Activated CD4-positive, CD25-positive, alpha-beta regulatory T cell (primary cell): ENCODE measurements at regions not wholly inside any gene's neighbourhood (a gene's known extent, or its start where the extent isn't known, plus 50 kb on each side); places are given as distances from the start of the nearest gene placed in this dataset.
"Not testable (repeated sequence)": the region's sequence is repeated elsewhere in the genome, so short reads cannot be mapped to it uniquely, and the experiment has no call there.

ENCODE experiments used
- DNase-seq, 4 experiments: peaks; one replicate each; lab custom pipeline; 2025; lab: John Stamatoyannopoulos, UW

DNA sequence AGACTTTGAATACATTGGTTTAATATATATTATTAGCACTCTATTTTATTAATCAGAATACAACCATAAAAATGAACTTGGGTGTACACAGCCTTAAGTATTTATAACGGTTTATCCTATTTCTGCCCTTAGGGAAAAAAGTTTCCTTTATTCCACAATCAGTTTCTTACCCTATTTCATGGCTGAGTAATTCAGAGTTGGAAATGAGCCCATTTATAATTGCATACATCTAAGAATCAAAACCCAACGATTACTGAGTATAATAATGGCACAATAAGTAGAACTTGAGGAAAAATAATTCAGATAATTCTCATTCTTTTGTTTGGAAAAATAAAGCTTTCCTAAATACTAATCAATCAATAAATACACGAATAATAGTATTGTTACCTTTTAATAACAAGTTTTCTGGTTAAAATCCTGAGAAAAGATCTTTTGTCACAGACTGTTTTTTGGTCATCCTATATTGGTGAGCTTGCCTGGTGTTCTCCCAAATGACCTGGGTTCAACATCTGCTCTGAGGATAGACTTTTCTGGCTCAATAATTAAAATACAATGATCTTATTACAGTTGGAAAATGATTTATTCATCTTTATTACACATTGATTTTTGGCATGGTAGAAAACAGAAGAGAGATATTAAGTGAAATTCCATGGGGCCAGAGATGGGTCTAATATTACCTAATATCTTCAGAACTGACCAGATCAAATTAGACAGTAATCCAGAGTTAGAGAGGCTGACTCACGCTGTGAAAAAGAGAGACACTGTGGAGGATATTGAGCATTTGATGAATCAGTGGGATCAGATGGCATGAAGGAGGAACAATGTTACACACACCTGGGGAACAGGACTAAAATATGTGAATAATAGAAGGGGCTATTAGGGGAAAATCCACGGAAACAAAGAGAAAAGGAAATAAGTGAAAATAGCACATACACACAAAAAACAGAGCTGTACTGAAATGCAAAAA is 162.1 kb upstream of the TBX18 start:
- no peak for DNase-seq

DNA sequence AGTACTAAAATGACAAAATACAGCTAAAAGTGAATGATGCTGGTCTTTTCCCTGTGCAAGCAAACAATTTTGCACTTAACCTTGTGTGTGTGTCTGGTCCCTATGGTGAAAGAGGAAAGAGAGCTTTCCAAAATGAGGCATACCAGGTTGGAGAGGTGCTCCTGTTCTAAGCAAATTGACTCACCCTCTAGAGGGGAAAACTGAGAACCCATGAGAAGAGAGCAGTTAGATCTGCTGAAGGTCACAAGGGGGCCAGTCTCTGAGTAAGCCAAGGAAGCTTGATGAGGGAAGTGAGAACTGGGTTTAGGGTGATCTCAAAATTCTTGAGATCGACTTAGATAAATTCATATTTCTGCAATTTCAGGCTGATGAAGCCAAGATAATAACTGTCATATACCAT is 157.5 kb upstream of the TBX18 start:
- DNase-seq, result no peak

DNA sequence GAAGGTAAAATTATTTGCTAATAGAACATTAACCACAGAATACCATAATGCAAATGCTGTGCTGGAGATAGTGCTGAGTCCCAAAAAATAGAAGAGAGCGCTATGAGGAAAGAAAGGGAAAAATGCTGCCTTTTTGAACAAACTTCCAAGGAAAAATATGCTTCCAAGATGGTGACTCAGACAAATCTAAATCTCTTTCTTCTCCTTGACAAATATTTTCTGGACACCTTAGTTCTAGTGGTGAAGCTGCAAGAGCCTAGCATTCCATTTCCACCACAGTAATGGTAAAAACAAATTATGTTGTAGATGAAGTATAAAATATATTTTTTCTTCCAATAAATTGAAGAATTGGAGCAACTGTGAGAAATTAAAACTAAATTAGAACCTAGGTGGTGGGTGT is 155.6 kb upstream of the TBX18 start:
- no peak for DNase-seq

DNA sequence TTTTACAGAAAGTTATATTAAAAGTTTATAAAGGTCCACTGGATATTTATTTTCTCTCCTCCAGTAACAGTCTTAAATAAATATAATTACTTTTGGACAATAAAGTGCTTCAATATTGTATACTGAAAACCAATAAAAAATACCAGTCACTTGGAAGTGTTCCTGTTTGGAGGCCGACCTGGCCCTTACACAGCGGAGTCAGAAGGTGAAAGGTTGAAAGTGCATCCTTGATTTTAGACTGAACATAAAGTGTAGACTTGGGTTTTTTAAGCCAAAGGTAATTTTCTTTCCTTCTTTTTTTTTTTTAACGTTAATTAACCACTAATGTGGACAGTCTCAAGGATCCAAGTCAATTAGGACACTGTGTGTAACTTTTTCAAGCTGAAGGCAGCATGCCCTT is 152.3 kb upstream of the TBX18 start:
- no peak for DNase-seq

DNA sequence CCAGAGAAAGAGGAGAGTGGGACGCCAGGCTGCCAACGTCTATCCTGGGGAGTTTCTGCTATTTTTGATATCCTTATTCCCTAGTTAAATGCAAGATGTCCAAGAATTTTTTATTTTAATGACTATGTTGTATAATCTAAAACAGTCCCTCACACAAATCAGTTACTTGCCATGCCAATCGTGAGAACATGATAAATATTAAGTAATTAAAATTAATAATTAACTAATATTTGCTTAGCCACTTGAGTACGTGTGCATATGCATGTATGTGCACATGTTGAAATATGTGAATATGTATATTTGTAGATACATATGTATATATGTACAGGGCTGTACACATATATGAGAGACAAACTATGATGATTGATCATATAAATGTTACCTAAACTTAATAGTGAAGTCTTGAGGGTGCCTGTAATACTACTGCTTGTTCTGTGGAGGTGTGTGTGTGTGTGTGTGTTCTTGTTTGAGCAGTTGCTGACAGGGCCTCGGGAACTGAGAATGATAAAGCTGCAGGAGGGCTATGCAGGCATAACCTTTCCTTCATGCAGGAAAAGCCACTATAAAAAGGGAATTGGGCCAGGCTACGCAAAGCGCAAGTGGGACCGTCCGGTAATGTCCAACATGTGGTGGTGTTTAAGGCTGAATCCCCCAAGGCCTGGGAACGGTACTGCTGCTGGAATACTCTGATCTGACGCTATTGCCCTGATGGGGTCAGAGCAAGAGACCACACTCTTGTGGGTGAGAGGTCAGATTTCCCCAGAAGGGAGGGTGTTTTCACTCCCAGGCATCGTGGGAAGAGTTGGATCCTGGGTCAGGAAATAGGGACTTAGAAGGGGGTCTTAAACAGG is 148.3 kb upstream of the TBX18 start:
- DNase-seq, result no peak

DNA sequence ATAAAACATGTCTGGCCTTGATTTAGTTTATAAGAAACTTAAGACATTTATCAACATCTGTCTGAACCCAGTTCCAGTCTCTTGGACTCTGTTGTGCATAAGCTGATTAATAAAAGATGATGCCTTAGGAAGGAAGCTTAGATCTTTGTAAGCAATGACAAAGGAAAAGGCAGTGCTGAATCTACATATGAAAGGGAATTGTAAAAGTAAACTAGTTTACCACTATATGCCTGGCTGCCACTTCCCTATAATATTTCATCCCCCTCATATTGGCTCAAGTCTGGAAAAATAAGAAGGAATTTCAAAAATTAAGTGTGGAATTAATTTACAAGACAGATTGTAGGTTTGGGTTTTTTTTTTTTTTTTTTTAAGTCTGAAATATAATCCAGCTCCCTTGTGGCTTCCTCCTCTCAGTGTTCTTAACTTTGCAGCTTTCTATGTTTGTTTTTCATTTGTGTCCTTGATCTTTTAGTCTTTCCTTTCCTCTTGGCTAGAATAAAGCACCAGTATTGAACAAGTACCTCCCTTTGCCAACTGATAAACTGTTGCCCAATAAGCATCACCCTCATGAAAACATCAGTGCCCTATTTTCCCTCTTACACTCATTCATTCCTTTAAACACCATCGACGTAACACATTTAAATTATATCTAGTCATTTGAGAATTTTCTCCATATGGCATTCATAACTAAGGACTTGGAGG is 146.7 kb upstream of the TBX18 start:
- no peak for DNase-seq

DNA sequence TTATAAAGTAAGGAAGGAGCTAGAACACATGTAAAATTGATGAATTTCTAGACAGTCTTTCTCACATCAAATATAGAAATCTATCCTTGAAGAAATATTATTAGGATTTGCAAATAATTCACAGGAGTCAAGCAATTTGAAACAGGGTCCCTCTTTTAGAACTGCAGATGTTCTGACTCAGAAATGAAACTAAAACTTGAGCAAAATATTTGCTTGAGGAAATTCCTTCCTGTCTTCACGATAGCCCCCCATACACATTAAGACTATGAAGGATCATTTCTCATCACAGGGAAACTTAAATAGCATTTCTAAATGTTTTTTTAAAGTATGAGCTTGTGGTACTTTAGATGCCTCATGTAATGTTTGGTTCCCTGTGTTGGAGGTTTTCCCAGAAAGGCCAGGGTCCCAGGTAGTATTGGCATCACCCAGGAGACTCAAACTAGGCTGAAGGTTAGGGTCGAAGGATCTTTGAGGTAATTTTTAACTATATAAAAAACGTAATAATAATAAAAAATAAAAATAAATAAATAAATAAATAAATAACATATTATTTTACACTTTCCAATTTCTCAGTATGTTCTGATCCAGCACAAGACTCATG is 144.0 kb upstream of the TBX18 start:
- DNase-seq, result no peak

DNA sequence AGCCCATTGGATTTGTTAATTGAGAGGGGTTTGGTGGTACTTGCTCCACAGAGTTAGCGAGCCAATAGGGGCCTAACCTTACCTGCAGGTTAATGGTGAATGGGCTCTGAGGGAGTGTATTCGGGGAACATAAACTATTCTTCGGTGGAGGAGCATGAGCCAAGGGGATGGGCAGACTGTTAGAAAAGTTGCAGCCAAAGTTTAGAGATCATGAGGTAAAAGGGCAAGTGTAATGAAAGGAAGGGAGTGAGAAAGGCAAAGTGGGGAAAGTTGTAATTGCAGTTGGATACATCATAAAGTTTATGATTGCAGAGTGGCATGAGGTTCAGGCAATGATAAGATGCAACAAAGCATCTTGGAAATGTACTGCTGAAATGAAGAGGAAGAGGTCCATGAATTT is 142.1 kb upstream of the TBX18 start:
- no peak for DNase-seq

DNA sequence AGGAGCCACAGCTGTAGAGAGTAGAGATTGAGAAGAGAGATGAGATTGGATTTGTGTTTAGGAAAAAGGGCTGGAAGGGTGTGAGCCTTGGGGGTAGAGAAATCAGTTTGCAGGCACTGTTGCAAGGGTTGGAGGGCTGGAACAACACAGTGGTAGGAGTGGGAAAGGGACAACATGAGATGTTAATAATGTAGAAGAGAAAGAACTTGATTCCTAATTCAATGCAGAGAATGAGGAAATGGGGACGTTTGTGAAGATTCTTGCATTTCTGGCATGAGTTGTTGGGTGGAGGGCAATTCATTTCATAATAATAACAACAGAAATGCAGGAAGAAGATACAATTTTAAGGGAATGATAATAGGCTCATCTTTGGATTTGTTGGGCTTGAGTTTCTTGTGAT is 141.4 kb upstream of the TBX18 start:
- no peak for DNase-seq

DNA sequence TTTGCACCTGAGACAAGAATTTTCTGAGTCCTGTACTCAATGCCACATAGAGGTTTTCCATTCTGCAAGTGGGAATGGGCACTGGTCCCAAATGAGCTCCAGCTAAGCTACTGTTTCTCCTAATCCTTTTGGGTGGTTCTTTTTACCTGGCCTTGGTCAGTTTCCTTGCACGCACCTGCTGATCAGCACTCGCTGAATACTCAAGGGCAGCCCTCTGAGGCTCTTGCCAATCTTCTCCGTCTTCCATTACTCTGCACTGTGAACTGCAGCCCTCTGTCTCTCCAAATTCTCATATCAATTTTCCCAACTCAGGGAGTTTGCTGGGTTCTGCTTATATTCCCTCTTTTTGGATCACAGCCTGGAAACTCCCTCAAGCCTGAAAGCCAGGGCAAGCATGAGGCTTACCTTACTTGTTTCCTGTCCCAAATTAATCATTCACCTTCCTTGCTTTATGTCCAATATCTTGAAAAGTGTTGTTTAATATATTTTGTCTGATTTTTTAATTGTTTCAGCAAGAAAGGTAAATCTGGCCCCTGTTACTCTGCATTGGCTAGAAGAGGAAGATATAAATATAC is 138.0 kb upstream of the TBX18 start:
- DNase-seq, result no peak

DNA sequence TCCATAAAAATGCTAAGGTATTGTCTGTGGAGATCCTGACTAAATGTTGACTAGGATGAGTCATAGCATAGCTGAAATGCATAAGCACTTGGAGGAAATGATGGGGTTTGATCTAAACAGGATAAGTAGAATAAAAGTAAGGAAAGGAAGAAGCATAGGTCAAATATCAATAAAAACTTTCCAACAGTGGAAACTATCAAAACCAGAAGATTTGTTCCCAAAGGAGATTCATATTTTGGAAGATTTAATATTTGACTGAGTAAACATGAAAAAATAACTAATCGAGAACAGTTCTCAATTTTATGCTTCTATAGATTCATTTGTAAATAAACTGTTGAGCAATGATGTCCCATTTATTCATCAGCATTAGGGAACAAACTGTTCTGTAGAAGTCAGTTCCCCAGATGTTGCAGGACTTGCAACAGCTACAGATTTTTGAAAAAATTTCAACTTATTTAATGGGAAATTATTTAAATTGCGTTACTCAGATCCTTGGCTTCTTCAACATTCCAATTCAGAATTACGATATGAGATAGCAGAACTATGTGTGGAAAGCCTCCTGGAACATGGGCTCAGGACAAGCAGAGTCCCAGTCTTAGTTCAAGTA is 133.7 kb upstream of the TBX18 start:
- DNase-seq, result no peak

DNA sequence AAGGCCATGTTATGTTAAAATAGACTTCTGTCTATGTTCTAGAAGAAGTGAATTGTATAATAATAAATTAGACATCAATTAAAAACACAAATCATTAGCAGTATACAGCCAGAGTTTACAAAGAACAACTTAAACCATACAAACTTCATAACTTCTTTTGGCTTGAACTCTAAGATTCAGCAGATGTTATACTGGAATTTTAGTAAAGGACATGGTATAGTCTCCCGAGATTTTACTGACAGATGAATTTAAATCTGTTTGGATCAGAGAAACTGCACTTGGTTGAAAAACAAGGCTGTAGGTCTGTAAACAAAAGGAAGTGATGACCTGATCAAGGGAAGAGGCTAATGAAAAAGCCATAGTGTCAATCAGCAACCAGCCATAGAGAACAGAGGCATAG is 132.6 kb upstream of the TBX18 start:
- DNase-seq, result no peak

DNA sequence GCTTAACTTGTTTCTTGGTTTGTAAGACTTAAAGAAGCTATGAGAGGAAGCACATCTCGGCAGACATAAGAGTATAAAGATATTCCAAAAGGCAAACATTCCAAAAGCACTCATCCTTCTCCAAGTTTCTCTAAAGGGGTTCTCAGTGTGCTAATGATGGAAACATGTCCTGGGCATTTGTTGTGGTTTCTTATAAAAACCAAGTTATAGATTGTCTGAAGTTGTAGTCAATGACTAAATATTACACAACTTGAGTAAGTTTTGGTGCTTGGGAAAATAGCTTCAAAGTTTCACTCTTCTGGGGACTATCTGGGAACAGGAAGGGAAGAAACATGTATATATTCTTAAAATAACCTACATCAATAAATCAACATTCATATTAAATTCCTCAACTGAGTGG is 128.3 kb upstream of the TBX18 start:
- no peak for DNase-seq

DNA sequence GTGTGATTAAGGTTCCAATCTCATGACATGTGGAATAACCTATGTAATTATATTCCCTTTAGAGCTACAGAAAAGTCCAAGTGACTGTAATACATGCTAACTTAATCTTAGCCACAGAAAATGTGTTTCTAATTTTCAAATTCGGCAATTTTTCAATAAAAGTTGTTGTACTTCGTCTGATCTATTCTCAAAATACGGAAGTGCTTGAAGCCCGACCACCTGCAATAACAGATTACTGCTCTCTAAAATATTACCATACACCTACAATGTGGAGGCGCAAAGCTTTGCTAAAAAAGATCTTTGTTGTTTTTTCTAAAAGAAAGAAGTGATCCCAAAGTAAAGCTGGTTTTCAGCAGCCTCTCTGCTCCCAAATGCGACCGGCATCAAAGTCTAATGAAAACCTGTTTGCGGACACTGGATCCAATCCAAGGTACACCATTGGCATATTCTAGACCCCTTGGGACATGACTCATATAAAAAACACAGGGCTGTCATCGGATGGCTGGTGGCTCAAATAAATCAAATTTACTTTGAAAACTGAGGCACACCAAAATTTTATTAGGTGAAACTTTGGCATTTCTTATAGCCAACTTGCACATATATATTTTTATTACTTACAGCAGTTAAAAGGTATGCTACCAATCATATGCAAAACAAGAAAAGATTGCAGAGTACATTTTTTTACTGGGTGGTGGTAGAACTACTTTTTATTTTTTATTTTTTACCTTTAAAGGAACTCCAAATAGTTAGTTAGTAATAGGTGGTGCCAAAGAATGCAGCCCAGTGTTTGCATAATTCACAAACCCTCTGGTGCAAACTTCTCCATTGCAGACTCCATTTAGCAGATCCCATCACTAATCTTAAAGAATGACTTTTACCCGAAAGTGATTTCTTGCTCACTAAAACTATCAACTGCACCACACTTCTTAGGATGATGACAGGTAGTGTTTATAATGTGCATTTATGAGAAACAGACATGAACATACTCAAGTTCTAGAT is 118.7 kb upstream of the TBX18 start:
- DNase-seq, result no peak

DNA sequence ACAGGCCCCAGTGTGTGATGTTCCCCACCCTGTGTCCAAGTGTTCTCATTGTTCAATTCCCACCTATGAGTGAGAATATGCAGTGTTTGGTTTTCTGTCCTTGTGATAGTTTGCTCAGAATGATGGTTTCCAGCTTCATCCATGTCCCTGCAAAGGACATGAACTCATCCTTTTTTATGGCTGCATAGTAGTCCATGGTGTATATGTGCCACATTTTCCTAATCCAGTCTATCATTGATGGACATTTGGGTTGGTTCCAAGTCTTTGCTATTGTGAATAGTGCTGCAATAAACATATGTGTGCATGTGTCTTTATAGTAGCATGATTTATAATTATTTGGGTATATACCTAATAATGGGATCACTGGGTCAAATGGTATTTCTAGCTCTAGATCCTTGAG is 115.0 kb upstream of the TBX18 start:
- DNase-seq, result not testable (repeated sequence)

DNA sequence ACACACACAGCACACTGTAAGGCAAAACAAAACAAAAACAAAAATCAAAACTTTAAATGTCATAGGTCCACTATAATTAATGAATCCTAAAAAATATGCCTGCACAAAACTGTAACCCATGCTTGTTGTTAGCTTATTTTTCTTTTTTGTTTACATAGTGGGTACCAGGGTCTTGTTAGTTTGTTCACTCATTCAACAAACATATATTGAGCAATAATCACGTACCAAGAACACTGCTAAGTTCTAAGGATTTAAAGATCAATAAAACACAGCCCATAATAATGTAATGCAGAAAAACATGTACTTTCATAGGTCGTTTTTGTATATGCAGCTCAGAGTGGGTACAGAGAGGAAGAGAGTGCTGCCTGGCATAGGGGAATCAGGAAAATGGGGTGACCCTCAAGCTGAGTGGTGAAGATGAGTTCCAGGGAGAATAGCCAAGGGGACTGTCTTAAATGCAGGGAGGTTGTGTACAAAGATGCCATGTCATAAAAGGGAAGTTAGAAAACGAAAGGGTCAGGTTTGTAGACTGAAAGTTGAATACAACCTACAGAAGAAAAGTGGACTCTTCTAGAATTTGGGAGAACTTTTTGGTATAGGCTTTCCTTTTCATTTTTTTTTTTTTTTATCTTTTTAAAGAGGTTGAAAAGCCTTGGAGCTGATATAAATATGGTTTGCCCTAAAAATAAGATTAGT is 113.3 kb upstream of the TBX18 start:
- DNase-seq, result no peak

DNA sequence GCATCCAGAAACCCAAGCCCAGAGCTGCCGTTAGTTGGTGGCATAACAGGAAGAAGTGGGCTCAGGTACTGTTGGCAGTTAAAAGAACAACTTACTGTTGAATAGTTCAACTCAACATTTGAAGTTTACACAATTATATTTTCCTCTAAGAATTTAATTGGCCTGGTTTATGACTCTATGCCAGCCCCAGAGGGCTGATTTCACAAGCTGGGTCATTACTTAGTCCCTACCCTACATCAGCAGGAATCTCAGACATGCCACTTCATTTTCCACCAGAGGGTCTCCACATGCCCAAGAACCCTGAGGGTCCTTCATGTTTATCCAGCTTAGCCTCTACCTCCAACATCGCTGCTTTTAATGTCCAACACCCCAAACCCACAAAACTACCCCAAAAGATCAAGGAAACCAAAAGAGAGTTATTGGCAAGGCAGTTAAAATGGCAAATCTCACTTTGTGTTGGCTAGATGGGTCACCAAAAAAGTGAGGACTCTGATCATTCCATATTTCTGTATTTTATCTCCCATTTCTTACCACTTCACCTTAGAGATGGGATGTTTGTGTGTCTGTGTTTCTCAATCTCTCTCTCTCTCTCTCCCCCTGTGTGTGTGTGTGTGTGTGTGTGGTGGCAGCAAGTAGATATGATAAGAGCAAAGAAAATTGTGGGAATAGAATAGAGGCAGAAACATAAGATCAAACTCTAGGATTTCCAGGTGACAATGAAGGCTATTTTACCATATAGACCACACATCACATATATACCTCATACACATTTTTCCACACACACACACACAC is 112.5 kb upstream of the TBX18 start:
- DNase-seq, result no peak

DNA sequence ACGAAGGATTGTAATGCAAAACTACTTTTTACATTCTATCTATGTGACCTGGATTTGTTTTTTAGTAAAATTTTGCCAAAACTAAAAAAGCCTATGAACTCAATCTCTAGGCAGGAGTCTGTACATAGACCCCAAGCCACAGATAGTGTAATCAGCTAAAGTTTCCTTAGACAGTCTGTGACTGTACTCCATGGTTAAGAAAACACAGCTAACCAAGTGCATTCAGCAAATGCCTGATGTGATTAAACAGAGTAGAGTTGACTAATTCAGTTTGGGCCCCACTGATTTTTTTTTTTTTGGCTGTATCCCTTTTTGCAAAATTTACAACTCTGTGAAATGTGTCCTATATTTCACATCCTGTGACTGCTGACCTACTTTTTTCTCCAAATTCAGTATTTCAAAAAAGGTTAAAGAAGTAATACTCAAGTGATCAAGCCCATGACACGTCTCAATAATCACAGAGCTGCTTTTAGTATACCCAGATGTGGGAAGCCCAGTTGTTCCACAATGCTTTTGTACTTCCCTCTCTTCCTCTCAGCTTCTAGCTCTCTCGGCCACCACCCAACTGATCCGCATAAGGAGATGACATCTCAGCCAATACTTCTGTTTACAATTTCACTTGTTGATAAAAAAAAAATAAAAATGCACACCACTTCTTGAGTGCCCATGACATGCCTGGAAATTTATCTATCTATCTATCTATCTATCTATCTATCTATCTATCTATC is 108.8 kb upstream of the TBX18 start:
- DNase-seq, result no peak
